RKO (cell line): ENCODE measurements at regions not wholly inside any gene's neighbourhood (a gene's known extent, or its start where the extent isn't known, plus 50 kb on each side); places are given as distances from the start of the nearest gene placed in this dataset.
A peak's percentile ranks its signal among the peaks of the same experiment; 100 is the strongest.
"Not testable (repeated sequence)": the region's sequence is repeated elsewhere in the genome, so short reads cannot be mapped to it uniquely, and the experiment has no call there.

Source experiments
- DNase-seq: peaks from one replicate; pipeline ENCODE4 v3.0.0-alpha.2; 2016; ENCODE audit warnings: low spot score

DNA sequence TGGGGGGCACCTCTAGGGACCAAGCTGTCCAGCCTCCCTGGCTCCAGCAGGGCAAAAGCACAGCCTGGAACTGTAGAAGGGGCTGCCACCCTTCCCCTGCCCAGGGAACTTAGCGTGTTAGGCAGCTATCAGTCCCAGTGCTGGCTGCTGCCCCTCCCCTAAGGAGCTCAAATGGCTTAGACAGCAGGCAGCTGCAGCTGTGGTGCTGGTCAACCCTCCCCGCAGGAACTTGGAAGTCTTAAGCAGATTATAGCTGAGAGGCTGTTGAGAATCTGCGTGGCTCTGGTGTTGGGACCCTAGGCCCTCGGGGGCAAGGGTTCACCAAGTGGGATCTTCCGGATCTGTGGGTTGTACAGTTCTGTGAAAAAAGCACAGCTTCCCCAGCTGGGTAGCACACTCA lies 536.5 kb upstream of the CDH10 start:
- no peak for DNase-seq

GRCh38 chr5:25162616-25163015 lies 517.8 kb upstream of the CDH10 start:
- DNase-seq = not testable (repeated sequence)

- no peak for DNase-seq
Measured at GRCh38 chr5:25160891-25161290, 516.1 kb upstream of the CDH10 start.

- no peak for DNase-seq
Measured at GRCh38 chr5:25150819-25151218, 506.0 kb upstream of the CDH10 start.

- no peak for DNase-seq
Measured at GRCh38 chr5:25128606-25129005, 483.8 kb upstream of the CDH10 start.

GRCh38 chr5:25119650-25120049 lies 474.9 kb upstream of the CDH10 start:
- peak; percentile 20 for DNase-seq

DNA sequence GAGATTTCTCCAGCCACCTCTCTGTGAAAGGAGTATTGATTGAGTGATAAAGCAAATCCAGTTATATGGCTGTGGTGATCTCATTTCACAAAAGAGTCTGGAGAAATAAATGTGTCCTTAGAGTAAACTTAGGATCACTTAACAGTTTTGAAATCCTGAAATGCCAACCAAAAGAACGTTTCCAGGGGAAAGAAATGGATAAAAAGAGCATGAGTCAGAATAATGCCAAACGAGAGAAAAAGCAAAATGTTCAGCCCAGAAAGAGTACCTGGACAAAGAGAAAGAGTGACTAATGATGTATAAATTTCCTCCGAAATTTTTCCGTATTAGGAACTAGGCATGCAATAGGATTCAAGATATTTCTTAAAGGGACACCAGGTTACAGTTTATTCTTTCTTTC lies 463.1 kb upstream of the CDH10 start:
- no peak for DNase-seq

DNA sequence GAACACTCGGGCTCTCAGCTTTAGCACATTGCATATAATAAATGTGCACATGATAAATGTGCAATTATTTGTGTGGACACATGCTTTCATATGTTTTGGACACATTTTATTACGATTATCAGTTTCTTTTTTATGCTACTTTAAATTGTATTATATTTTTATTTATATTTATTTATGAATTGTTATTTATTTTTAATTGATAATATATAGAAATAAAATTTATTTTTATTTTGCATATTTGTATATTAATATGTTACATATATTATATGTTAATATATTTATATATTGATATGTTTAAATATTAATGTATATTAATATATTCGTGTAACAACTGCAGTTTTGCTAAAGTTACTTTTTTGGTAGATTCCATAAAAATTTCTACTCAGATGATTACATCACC lies 454.8 kb upstream of the CDH10 start:
- DNase-seq = no peak

DNA sequence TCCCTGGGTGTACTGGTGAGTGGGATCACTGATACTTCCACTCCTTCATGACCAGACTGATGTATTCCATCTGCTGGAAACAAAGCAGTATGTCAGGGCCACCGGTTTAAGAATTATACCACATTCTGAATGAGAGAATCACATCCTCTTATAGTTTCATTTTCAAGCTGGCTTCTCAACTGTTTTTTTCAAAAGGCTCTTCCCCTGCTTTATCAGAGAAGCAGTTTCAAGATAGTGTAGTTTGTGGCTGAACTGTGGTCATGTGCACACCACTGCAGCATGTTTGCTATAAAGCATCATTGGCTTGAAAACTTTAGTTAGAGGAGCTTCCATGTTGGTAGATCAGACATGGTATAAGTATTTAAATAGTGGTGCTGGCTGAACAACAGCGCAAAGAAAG lies 450.5 kb upstream of the CDH10 start:
- no peak for DNase-seq

GRCh38 chr5:25094219-25094618 lies 449.4 kb upstream of the CDH10 start:
- DNase-seq = no peak

DNA sequence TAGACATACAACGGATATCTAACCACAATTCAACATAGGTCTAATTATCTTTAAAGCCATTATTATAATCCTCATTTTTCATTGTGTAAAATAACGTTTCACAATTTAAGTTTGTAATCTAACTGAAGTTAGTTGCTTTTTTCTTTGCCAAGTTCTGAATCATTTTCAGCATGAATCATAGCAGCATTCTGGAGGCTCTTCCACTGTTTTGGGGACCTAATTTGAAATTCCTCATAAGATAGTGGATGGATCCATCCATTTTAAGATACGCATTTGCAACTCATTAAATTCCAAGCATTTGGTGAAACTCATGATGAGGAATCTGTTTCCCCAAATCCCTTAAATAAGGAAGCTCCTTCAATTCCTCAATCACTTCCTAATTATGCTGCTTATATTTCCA lies 447.1 kb upstream of the CDH10 start:
- DNase-seq = peak; percentile 29

GRCh38 chr5:25090854-25091253 lies 446.1 kb upstream of the CDH10 start:
- DNase-seq = no peak

- no peak for DNase-seq
Measured at GRCh38 chr5:25090275-25090674, 445.5 kb upstream of the CDH10 start.

GRCh38 chr5:25088689-25089088 lies 443.9 kb upstream of the CDH10 start:
- not testable (repeated sequence) for DNase-seq

DNA sequence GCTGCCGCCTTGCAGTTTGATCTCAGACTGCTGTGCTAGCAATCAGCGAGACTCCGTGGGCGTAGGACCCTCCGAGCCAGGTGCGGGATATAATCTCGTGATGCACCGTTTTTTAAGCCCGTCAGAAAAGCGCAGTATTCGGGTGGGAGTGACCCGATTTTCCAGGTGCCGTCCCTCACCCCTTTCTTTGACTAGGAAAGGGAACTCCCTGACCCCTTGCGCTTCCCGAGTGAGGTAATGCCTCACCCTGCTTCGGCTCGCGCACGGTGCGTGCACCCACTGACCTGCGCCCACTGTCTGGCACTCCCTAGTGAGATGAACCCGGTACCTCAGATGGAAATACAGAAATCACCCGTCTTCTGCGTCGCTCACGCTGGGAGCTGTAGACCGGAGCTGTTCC lies 438.5 kb upstream of the CDH10 start:
- DNase-seq = not testable (repeated sequence)

DNA sequence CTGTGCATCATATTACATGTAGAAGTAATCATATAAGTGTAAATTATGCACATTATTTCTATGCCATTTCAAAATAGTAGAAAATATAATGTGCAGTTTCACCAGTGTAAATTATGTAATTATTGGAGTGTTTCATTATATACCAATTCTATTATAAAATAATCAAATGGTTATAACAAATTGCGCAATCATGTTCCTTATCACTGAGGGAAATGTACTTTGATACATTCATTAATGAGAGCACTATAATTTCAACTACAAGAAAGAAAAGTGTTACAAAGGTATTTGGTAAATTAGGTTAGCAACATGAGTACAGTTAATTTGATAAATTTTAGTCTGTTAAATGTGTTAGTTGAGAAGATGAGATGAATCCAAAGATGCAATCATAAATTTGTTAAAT lies 421.5 kb upstream of the CDH10 start:
- no peak for DNase-seq

DNA sequence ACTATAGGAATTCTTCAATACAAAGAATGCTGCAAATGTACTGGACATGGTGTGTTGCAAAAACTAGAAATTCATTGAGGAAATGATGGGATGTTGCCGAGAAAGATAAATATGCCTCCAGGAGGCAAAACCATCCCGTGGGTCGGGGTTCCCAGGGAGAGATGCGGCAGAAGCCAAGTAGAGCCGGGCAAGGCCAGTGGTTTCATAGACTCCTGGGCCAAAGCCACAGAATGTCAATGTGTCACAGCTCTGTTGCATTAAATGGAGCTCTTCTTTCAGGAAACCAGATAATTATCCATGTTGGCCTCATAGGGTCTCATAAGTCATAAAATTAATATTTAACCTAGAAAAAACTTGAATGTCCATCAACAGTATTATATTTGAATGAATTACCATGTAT lies 419.5 kb upstream of the CDH10 start:
- DNase-seq = no peak

DNA sequence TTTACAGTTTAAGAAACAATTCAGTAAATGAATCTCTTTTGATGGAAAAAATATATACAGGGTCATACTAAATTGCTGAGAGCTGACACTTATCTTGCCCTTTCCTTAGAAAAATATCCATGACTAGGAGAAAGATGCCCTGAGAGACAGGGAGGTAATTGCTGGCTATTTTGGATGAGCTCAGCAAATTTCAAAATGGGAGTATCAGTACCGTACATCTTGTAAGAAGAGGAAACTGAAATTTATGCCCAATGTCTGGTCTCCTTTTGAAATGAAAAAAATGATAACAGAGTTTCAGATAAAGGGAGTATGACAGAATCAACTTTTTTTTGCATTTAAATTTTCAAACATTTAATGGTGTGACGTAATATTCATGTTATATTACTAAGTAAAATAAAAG lies 415.8 kb upstream of the CDH10 start:
- no peak for DNase-seq

- DNase-seq = peak; percentile 26
Measured at GRCh38 chr5:25056836-25057235, 412.1 kb upstream of the CDH10 start.

GRCh38 chr5:25033658-25034057 lies 388.9 kb upstream of the CDH10 start:
- no peak for DNase-seq

DNA sequence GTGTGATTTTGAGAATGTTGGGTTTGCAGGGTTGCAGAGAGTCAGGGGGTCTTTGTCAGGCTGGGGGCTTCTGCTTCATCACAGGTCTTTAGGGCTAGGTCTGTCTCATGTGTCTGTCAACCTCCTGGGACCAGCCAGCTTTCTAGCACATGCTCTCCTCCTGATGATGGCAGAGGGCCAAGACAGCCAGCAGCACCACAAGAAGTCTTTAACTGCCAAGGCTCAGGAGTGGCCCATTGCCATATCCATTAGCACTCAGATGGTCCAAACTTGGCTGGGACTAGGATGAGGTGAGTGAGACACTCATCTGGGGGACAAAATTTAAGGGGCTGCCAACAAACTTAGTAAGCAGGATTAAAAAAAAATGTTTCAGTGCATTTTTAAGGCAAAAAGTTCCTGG lies 384.2 kb upstream of the CDH10 start:
- DNase-seq = no peak

DNA sequence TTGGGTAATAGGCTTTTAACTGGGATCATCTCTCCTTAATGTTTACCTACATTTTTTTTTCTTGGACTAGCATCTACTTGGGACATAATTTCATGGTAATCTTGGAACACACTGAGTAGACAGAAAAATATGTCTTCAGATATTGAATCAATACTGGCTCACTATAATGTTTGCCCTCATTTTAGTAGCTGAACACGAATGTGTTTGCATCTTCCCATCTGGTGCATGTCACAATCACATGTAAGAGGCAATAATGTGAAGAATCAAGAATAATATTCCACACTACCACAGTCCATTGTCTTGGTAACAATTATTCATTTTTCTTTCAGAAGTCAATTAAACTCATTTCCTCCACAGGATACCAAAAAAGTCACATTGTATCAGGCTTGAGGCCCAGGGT lies 382.7 kb upstream of the CDH10 start:
- DNase-seq = no peak

GRCh38 chr5:25027061-25027460 lies 382.3 kb upstream of the CDH10 start:
- DNase-seq = no peak

GRCh38 chr5:25025831-25026230 lies 381.1 kb upstream of the CDH10 start:
- no peak for DNase-seq

DNA sequence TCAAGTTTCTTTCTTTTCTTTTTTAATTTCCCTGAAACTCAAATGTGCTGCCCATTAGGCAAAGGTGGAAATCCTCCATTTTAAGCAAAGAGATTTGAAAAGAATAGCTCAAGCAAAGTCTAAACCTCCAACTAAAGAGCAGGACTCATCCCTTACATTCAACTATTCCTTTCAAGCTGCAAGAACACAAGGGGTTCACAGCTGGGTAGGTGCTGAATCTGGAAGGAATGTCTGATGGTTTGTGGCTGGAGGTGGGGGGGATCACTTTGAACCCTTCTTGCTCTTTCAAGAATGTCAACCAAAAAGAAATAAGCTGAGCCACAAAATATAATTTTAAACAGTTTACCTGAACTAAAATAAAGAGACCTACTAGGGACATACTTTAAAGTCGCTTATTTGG lies 375.7 kb upstream of the CDH10 start:
- DNase-seq = no peak
